Pancreas (tissue), 10 donors: ENCODE measurements at regions not wholly inside any gene's neighbourhood (a gene's known extent, or its start where the extent isn't known, plus 50 kb on each side); places are given as distances from the start of the nearest gene placed in this dataset.

ENCODE experiments used
- ATAC-seq, 4 donors: fragments of 200-7000 bp; cut with Tn5 transposase; one replicate each; pipeline versions ENCODE4 v1.8.0 to v1.9.1; 2020; ENCODE audit warnings: mild to moderate bottlenecking in 4 of 4, moderate library complexity in 4 of 4
- DNase-seq, 6 donors: peaks; one replicate each; pipeline ENCODE4 v3.0.0-alpha.2; 2020
- FAIRE-seq: peaks from 2 replicates; lab custom pipeline; 2012; peaks lifted over from hg19 to GRCh38; lab: Jason Lieb, UNC
- H3K27ac ChIP-seq, 4 donors: fragments of 200-600 bp; sonication (generic); 1 replicate in 3 of 4; 2 replicates in 1 of 4; pipeline versions ENCODE4 v1.5.0 to v1.8.0; 2020
- H3K27me3 ChIP-seq, 4 donors: fragments of 200-600 bp; one replicate each; pipeline ENCODE4 v1.8.0; 2021
- H3K36me3 ChIP-seq, 3 donors: fragments of 200-600 bp; sonication (generic) in 1 of 3; one replicate each; pipeline versions ENCODE4 v1.5.0 to v1.8.0; 2020 to 2021
- H3K4me1 ChIP-seq, 3 donors: fragments of 200-600 bp; one replicate each; pipeline ENCODE4 v1.8.0; 2021
- H3K4me3 ChIP-seq, 4 donors: fragments of 200-600 bp; sonication (generic) in 2 of 4; one replicate each; pipeline versions ENCODE4 v1.5.0 to v1.8.0; 2020 to 2021
- H3K9me3 ChIP-seq, 4 donors: fragments of 200-600 bp; one replicate each; pipeline ENCODE4 v1.8.0; 2021
- WGBS, 2 donors: extraction: QIAGEN DNeasy Blood & Tissue Kit; methylation state at CpG; one replicate each; pipeline ENCODE4 v1.1.7; 2013; 5-methylcytosine and 5-hydroxymethylcytosine counted together
- intact Hi-C, 3 donors: fragments of 100-400 bp; cut with DNase I; formaldehyde crosslinking; loops; one replicate each; pipeline versions ENCODE4 v1.11.1 to v1.14.2; 2022
- TF ChIP-seq, protein P1 (sequence below), 4 donors: fragments of 200-600 bp; sonication (generic) in 3 of 4; IDR thresholded peaks; one replicate each; pipeline versions ENCODE4 v1.5.0 to v1.8.0; 2021; ENCODE audit warnings: antibody characterized with exemption in 4 of 4
- donor health status: healthy with polysubstance abuse.
- donor health status: DM: no; HTN: no; CAD: no; lungs with moderate emphysema.
- donor health status: DM: no; HTN: no; CAD: no.
- donor health status: control.
- donor health status: control.
- donor health status: Bipolar disorder and iron deficiency.
- donor health status: DM: yes; HTN: yes; CAD: no.
- donor health status: DM: no; HTN: no; CAD: no.
- donor health status: DM: no; HTN: no; CAD: no.
- donor health status: DM: yes; HTN: yes; CAD: no.

DNA sequence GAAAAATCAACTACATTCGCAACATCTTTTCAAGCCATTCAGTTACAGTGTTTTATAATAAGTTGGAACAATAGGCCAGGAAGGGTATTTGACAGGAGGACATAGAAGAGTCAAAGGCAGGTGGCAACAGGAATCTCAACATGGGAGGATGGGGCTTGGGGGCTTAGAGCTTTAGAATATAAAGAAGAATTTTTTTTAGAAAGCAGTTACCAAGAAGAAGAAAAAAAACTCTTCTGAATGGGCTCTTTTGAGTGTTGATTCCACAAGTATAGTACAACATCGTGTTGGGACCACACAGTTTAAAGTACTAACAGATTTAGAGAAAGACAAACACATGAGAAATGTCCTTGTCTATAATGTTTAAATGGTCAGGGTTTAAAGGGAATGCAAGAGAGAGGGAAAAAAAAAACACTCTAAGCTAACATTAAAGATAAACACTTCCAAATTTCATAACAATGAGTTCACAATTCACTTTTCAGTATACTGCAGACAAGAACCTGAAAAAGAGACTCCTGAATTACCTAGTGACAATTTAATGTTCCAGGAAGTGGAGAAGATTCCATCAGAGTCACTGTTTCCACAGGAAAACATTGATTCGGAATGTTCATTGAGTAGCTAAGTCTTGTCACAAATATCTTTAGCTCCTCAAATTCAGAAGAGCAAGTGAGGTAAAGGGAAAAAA, 282.3 kb downstream of the DEPDC1B start:
- Histone ChIP-seq H3K4me3 (no peak overlapping the region), H3K36me3 (no peaks in the 10 kb centered on the region), H3K4me1 (no peaks in the 10 kb centered on the region), H3K9me3 (no peaks in the 10 kb centered on the region), H3K27ac (no peak overlapping the region), H3K27me3 (no peaks in the 10 kb centered on the region)
- FAIRE-seq (no peak), ATAC-seq (no peak), DNase-seq (no peak)
- intact Hi-C loops: no loop called here
- 58 to 69% methylated on average over 3 of the region's 3 CpGs for WGBS, 2 donors
- TF ChIP-seq, protein P1, sequence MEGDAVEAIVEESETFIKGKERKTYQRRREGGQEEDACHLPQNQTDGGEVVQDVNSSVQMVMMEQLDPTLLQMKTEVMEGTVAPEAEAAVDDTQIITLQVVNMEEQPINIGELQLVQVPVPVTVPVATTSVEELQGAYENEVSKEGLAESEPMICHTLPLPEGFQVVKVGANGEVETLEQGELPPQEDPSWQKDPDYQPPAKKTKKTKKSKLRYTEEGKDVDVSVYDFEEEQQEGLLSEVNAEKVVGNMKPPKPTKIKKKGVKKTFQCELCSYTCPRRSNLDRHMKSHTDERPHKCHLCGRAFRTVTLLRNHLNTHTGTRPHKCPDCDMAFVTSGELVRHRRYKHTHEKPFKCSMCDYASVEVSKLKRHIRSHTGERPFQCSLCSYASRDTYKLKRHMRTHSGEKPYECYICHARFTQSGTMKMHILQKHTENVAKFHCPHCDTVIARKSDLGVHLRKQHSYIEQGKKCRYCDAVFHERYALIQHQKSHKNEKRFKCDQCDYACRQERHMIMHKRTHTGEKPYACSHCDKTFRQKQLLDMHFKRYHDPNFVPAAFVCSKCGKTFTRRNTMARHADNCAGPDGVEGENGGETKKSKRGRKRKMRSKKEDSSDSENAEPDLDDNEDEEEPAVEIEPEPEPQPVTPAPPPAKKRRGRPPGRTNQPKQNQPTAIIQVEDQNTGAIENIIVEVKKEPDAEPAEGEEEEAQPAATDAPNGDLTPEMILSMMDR (IDR thresholded peaks at IDR 0.05): no peak

DNA sequence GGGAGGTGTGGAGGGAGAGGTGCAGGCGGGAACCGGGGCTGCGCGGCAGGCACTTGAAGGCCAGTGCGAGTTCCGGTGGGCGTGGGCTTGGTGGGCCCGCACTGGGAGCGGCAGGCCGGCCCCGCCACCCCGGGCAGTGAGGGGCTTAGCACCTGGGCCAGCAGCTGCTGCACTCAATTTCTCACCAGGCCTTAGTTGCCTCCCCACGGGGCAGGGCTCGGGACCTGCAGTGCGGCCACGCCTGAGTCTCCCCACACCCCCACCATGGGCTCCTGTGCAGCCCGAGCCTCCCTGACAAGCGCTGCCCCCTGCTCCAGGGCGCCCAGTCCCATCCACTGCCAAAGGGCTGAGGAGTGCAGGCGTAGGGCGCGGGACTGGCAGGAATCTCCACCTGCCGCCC, 284.5 kb downstream of the DEPDC1B start:
- intact Hi-C loops: no loop called here
- Histone ChIP-seq H3K4me1 (no peaks in the 10 kb centered on the region), H3K4me3 (no peak overlapping the region), H3K9me3 (no peaks in the 10 kb centered on the region), H3K27ac (no peak overlapping the region), H3K36me3 (no peaks in the 10 kb centered on the region), H3K27me3 (no peaks in the 10 kb centered on the region)
- DNase-seq (peak in 1 of 6 donors; percentile 44), FAIRE-seq (no peak), ATAC-seq (no peak)
- 90 to 96% methylated on average over 22 to 23 of the region's 23 CpGs for WGBS, 2 donors
- TF ChIP-seq, protein P1 (IDR thresholded peaks at IDR 0.05): no peak

DNA sequence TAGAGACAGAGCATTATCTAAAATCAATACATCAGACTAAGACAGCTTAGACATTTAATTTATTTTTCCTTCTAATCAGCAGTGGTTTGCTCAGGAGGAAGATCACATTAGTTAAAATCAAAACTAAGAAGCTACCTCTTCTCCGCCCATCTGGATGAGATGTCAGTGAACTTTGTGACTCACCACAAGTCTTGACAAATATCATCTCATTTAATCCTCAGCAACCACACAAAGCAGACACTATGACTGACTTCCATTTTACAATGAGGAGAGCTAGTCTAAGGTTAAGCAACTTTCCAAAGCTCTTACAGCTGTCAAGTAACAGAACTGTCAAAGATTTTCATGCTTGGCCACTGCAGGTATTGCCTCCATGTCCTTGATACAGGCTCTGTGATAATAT, 289.5 kb downstream of the DEPDC1B start:
- ATAC-seq (no peak), DNase-seq (no peak), FAIRE-seq (no peak)
- 83 to 91% methylated on average over 1 of the region's 1 CpG for WGBS, 2 donors
- Histone ChIP-seq H3K27me3 (no peaks in the 10 kb centered on the region), H3K36me3 (no peaks in the 10 kb centered on the region), H3K4me3 (no peak overlapping the region), H3K9me3 (no peaks in the 10 kb centered on the region), H3K4me1 (no peaks in the 10 kb centered on the region), H3K27ac (no peak overlapping the region)
- TF ChIP-seq, protein P1 (IDR thresholded peaks at IDR 0.05): no peak
- intact Hi-C loops: no loop called here

DNA sequence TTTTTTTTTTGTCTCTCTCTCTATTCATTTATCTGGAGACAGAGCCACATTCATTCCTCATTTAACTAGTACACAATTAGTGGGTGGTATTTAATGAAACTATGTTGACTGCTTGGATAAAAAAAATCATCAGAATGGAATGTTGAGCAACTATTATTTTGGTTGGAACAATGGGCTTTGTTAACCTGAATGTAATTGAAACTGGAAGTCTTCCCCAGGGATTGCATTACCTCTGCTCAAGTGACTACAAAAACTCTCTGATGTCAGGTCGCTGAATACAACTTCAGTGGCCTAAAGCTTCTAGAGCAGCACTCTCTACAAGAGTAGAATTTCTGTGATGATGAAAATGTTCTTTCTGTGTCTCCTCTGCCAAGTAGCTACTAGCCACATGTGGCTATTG, 295.8 kb downstream of the DEPDC1B start:
- H3K4me1 ChIP-seq: no peaks in the 10 kb centered on the region
- intact Hi-C loops: no loop called here
- TF ChIP-seq, protein P1 (IDR thresholded peaks at IDR 0.05): no peak
- no peaks in the 10 kb centered on the region for H3K27me3 ChIP-seq
- H3K9me3 ChIP-seq: no peaks in the 10 kb centered on the region
- FAIRE-seq (no peak), DNase-seq (no peak), ATAC-seq (no peak)
- H3K4me3 ChIP-seq: no peak overlapping the region
- no peaks in the 10 kb centered on the region for H3K36me3 ChIP-seq
- no peak overlapping the region for H3K27ac ChIP-seq
- 65 to 72% methylated on average over 1 of the region's 1 CpG for WGBS, 2 donors

DNA sequence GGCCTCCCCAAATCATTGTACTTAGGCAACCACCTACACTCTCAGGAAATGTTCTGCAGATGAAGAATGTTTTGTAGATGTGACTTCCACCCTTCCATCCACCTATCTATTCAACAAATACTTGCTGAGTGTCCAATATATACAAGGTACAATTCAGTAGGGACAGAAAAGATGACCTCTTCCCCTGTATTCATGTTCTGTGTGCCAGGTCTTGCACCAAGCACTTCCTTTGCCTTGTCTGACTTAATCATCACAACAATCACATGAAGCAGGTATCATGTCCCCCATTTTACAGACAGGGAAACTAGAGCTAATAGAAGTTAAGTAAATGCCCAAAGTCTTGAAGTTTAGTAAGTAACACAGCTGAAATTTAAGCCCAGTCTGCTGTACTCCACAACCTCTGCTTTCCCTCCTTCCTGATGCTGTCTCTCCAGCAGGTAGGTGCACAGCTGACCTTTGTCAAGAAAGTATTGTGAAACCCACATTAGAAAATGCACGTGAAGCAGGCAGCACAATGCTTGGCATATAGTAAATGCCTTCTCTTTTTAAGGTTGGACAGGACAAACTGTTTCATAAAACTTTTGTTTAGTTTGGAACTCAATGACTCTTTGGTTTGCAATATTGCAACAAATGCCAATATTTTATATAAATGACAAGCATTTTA, 296.5 kb downstream of the DEPDC1B start:
- Histone ChIP-seq H3K4me3 (no peak overlapping the region), H3K36me3 (no peaks in the 10 kb centered on the region), H3K4me1 (no peaks in the 10 kb centered on the region), H3K27me3 (no peaks in the 10 kb centered on the region), H3K9me3 (no peaks in the 10 kb centered on the region), H3K27ac (no peak overlapping the region)
- intact Hi-C loops: no loop called here
- TF ChIP-seq, protein P1 (IDR thresholded peaks at IDR 0.05): no peak
- DNase-seq: no peak
- no peak for FAIRE-seq
- 30 to 34% methylated on average over 1 of the region's 1 CpG for WGBS, 2 donors
- no peak for ATAC-seq
